Neuronal stem cell (in vitro differentiated cells): ENCODE measurements at regions not wholly inside any gene's neighbourhood (a gene's known extent, or its start where the extent isn't known, plus 50 kb on each side); places are given as distances from the start of the nearest gene placed in this dataset.

Experiments
- DNase-seq: peaks from one replicate; pipeline ENCODE4 v3.0.0-alpha.2; 2013; ENCODE audit warnings: low spot score
- H2AFZ ChIP-seq: one replicate; pipeline ENCODE4 v1.6.1; 2013; ENCODE audit warnings: mild to moderate bottlenecking, low read length, inconsistent platforms
- H2AK5ac ChIP-seq: 2 replicates; pipeline ENCODE4 v1.6.1; 2013; ENCODE audit warnings: low read depth, mild to moderate bottlenecking, inconsistent platforms, low read length, moderate library complexity, mixed read lengths
- H2BK120ac ChIP-seq: 2 replicates; pipeline ENCODE4 v1.6.1; 2013; ENCODE audit warnings: low read depth, mild to moderate bottlenecking, inconsistent platforms, low read length, moderate library complexity, mixed read lengths
- H2BK12ac ChIP-seq: one replicate; pipeline ENCODE4 v1.6.1; 2013; ENCODE audit warnings: low read length, inconsistent platforms
- H2BK15ac ChIP-seq: 2 replicates; pipeline ENCODE4 v1.6.1; 2013; ENCODE audit warnings: mild to moderate bottlenecking, low read length, inconsistent platforms, mixed read lengths
- H2BK5ac ChIP-seq: one replicate; pipeline ENCODE4 v1.6.1; 2013; ENCODE audit warnings: inconsistent platforms, mild to moderate bottlenecking, low read length, moderate library complexity
- H3K14ac ChIP-seq: one replicate; pipeline ENCODE4 v1.6.1; 2013; ENCODE audit warnings: low read length, inconsistent platforms
- H3K18ac ChIP-seq: 2 replicates; pipeline ENCODE4 v1.6.1; 2013; ENCODE audit warnings: low read length, inconsistent platforms
- H3K23ac ChIP-seq: 2 replicates; pipeline ENCODE4 v1.6.1; 2013; ENCODE audit warnings: low read depth, mild to moderate bottlenecking, mixed read lengths, low read length, inconsistent platforms; ENCODE audit not compliant: poor library complexity
- H3K27ac ChIP-seq: replicated peaks from 3 replicates; pipeline ENCODE4 v1.5.1; 2013; ENCODE audit warnings: low read length, inconsistent platforms
- H3K27me3 ChIP-seq, 3 experiments: 2 replicates each; pipeline ENCODE4 v1.6.1; 2013; ENCODE audit warnings: low read length in 3 of 3, mild to moderate bottlenecking in 2 of 3, inconsistent platforms in 1 of 3, low read depth in 1 of 3, mixed read lengths in 1 of 3, moderate library complexity in 1 of 3; ENCODE audit not compliant: control insufficient read depth in 3 of 3, insufficient read depth in 3 of 3
- H3K36me3 ChIP-seq, 2 donors: replicated peaks in 1 of 2; 2 replicates each; pipeline ENCODE4 v1.6.1; 2013; ENCODE audit warnings: low read length in 2 of 2; ENCODE audit not compliant: control insufficient read depth in 2 of 2, insufficient read depth in 2 of 2
- H3K4ac ChIP-seq: 2 replicates; pipeline ENCODE4 v1.6.1; 2013; ENCODE audit warnings: inconsistent platforms, mild to moderate bottlenecking, low read length, moderate library complexity
- H3K4me1 ChIP-seq, 2 donors: 1 replicate in 1 of 2; 2 replicates in 1 of 2; pipeline ENCODE4 v1.6.1; 2013; ENCODE audit warnings: low read length in 2 of 2, low read depth in 1 of 2; ENCODE audit not compliant: control insufficient read depth in 2 of 2, insufficient read depth in 1 of 2
- H3K4me2 ChIP-seq: one replicate; pipeline ENCODE4 v1.6.1; 2013; ENCODE audit warnings: mild to moderate bottlenecking, low read length, inconsistent platforms; ENCODE audit not compliant: insufficient read depth, poor library complexity, severe bottlenecking
- H3K4me3 ChIP-seq, 2 donors: 2 replicates each; pipeline ENCODE4 v1.5.1; 2013; ENCODE audit warnings: low read length in 2 of 2, mild to moderate bottlenecking in 2 of 2, inconsistent platforms in 1 of 2, moderate library complexity in 1 of 2
- H3K79me1 ChIP-seq: one replicate; pipeline ENCODE4 v1.6.1; 2013; ENCODE audit warnings: low read depth, mild to moderate bottlenecking, inconsistent platforms, low read length, moderate library complexity
- H3K9ac ChIP-seq: one replicate; pipeline ENCODE4 v1.6.1; 2013; ENCODE audit warnings: mild to moderate bottlenecking, low read depth, low read length, inconsistent platforms; ENCODE audit not compliant: poor library complexity
- H3K9me3 ChIP-seq, 2 donors: replicated peaks in 1 of 2; 2 replicates each; pipeline versions ENCODE3 to v1.6.1; 2013; ENCODE audit warnings: low read length in 2 of 2, mild to moderate bottlenecking in 2 of 2, inconsistent platforms in 1 of 2, low read depth in 1 of 2, mixed read lengths in 1 of 2, moderate library complexity in 1 of 2; ENCODE audit not compliant: control insufficient read depth in 2 of 2, insufficient read depth in 1 of 2
- H4K8ac ChIP-seq: one replicate; pipeline ENCODE4 v1.6.1; 2013; ENCODE audit warnings: low read depth, mild to moderate bottlenecking, inconsistent platforms, low read length, moderate library complexity
- H4K91ac ChIP-seq: one replicate; pipeline ENCODE4 v1.6.1; 2013; ENCODE audit warnings: low read length, low read depth, mild to moderate bottlenecking, inconsistent platforms; ENCODE audit not compliant: poor library complexity
- WGBS, 2 donors: extraction: QIAGEN DNeasy Blood & Tissue Kit; methylation state at CpG; one replicate each; pipeline ENCODE4 v1.1.7; 2013; ENCODE audit warnings: missing lambda C conversion rate in 2 of 2, mixed read lengths in 1 of 2; ENCODE audit not compliant: insufficient read length in 2 of 2, insufficient replicate concordance in 1 of 2; ENCODE audit errors: extremely low coverage in 2 of 2; 5-methylcytosine and 5-hydroxymethylcytosine counted together

DNA sequence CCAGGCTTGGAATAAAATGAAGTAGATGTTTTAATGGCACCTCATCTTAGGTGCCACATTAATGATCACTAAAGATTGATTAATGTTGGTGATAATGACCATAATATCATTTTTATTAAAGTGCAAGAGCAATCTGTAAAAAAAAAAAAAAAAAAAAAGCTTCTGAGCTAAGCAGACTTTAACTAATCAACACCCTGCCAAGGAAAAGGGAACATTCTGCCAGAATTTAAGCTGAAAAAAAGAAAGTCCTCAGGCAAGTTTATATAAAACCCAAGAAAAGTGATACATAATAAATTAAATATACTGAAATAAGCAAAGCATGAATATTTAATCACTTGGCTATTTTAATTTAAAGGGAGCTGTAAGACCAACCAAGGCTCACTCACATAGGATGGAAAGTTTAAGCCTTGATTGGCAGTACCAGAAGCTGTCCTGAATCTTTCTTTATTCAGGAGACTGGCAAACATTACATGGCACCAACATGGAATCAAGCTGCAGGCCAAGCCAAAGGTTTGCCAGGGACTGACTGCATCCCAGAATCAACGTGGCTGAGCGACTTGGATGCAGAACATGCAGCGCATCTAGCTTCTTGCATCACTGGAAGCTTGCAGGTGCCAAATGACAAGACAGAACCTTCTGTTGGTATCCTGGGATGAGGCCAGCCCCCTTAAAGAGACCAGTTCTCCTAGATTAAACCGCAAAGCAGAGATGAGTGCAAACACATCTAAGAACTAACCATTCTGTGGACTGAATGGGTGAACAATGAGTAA, 413.6 kb downstream of the ENC1 start:
- DNase-seq = no peak
- Histone ChIP-seq H2BK12ac (no peak overlapping the region), H3K4me1 (peaks cover 0 to 2% of the 10 kb centered on the region in 2 donors), H2AFZ (no peak overlapping the region), H2BK15ac (no peak overlapping the region), H3K23ac (no peak overlapping the region), H3K36me3 (no peaks in the 10 kb centered on the region), H3K9ac (no peak overlapping the region), H4K91ac (no peak overlapping the region), H3K79me1 (no peaks in the 10 kb centered on the region), H3K14ac (no peak overlapping the region), H3K9me3 (peaks cover 5 to 16% of the 10 kb centered on the region in 2 donors), H4K8ac (no peak overlapping the region), H3K4me3 (no peak overlapping the region), H3K18ac (peak overlapping the region; percentile 79), H3K4ac (no peak overlapping the region), H2BK5ac (no peak overlapping the region), H2AK5ac (no peak overlapping the region), H3K27ac (no peak overlapping the region), H3K4me2 (no peak overlapping the region), H2BK120ac (no peak overlapping the region), H3K27me3 (no peaks in the 10 kb centered on the region)
- WGBS, 2 donors = no CpG with 5 or more reads among the region's 4 CpGs

DNA sequence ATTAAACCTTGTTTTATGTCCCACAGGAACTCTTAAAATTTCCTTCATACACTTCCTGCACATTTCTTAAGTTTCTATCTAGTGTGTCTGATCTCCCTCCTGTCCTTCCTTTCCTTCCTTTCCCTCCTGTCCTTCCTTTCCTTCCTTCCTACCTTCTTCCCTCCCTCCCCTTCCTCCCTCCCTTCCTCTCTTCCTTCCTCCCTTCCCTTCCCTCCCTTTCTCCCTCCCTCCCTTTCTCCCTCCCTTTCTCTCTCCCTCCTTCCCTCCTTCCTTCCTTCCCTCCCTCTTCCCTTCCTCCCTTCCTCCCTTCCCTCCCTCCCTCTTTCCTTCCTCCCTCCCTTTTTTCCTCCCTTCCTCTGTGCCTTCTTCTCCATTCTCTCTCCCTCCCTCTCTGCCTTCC, 414.9 kb downstream of the ENC1 start:
- Histone ChIP-seq H3K79me1 (no peaks in the 10 kb centered on the region), H3K27me3 (no peaks in the 10 kb centered on the region), H4K91ac (no peak overlapping the region)

DNA sequence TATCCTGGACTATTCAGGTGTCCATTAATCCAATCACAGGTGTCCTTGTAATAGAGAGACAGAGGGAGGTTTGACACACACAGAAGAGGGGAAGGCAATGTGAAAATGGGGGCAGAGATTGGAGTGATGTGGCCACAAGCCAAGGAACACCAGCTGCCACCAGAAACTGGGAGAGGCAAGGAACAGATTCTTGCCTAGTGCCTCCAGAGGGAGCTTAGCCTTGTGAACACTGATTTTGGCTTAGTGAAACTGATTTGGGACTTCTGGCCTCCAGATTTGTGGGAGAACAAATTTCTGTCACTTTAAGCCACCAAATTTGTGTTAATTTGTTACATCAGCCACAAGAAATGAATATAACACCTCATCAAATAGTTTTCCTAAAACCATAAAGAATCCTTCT, 416.2 kb downstream of the ENC1 start:
- H3K36me3 ChIP-seq = no peaks in the 10 kb centered on the region
- H3K4me2 ChIP-seq = no peak overlapping the region
- H2AFZ ChIP-seq = no peak overlapping the region
- no peak overlapping the region for H2BK15ac ChIP-seq
- H3K27me3 ChIP-seq = no peaks in the 10 kb centered on the region
- DNase-seq = no peak
- H3K27ac ChIP-seq = no peak overlapping the region
- H3K9ac ChIP-seq = no peak overlapping the region
- no peak overlapping the region for H2BK5ac ChIP-seq
- no peak overlapping the region for H4K8ac ChIP-seq
- H3K9me3 ChIP-seq = peaks cover 5 to 16% of the 10 kb centered on the region in 2 donors
- no peak overlapping the region for H3K14ac ChIP-seq
- no peak overlapping the region for H3K18ac ChIP-seq
- no peak overlapping the region for H4K91ac ChIP-seq
- H2AK5ac ChIP-seq = no peak overlapping the region
- no peak overlapping the region for H2BK12ac ChIP-seq
- H3K4ac ChIP-seq = no peak overlapping the region
- no peak overlapping the region for H2BK120ac ChIP-seq
- H3K79me1 ChIP-seq = no peaks in the 10 kb centered on the region
- no peak overlapping the region for H3K23ac ChIP-seq
- no peaks in the 10 kb centered on the region for H3K4me1 ChIP-seq
- H3K4me3 ChIP-seq = no peak overlapping the region

More for the DNA sequence above, 414.9 kb downstream of the ENC1 start:
- no peak overlapping the region for H2BK15ac ChIP-seq
- no peak overlapping the region for H3K23ac ChIP-seq
- no peak overlapping the region for H3K4me3 ChIP-seq
- no peak overlapping the region for H3K4ac ChIP-seq
- no peak overlapping the region for H3K18ac ChIP-seq
- peaks cover 5 to 16% of the 10 kb centered on the region in 2 donors for H3K9me3 ChIP-seq
- H3K14ac ChIP-seq = no peak overlapping the region
- no peak overlapping the region for H3K27ac ChIP-seq
- no peaks in the 10 kb centered on the region for H3K4me1 ChIP-seq
- H2BK12ac ChIP-seq = no peak overlapping the region
- no peak overlapping the region for H3K9ac ChIP-seq
- no peak overlapping the region for H2AK5ac ChIP-seq
- DNase-seq = no peak
- no peak overlapping the region for H2BK5ac ChIP-seq
- H2BK120ac ChIP-seq = no peak overlapping the region
- H4K8ac ChIP-seq = no peak overlapping the region
- no peak overlapping the region for H2AFZ ChIP-seq
- H3K36me3 ChIP-seq = no peaks in the 10 kb centered on the region
- H3K4me2 ChIP-seq = no peak overlapping the region

DNA sequence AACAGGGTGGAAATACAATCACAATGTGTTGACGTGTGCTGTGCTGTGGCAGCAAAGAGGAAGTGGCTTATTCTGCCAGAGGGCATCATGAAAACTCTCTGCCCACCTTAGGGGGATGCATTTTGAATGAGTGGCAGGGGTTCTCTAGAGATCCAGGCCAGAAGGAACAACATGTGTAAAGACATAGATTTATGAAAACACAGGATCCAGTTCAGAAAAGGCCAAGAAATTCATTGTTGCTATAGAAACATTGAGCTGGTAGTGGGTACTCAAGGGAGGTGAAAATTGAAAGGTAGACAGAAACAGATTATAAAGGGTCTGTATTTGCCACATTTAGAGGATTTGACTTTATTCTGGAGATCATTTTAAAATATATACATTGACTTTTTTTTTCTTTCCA, 417.7 kb downstream of the ENC1 start:
- H3K4me1 ChIP-seq = no peaks in the 10 kb centered on the region
- H3K4me2 ChIP-seq = no peak overlapping the region
- H3K9ac ChIP-seq = no peak overlapping the region
- no peak overlapping the region for H3K18ac ChIP-seq
- no peak overlapping the region for H4K91ac ChIP-seq
- H2BK12ac ChIP-seq = no peak overlapping the region
- no peak overlapping the region for H3K4me3 ChIP-seq
- H3K27me3 ChIP-seq = no peaks in the 10 kb centered on the region
- H3K27ac ChIP-seq = no peak overlapping the region
- no peak overlapping the region for H2AFZ ChIP-seq
- H2BK15ac ChIP-seq = no peak overlapping the region
- H3K4ac ChIP-seq = no peak overlapping the region
- peaks cover 5 to 16% of the 10 kb centered on the region in 2 donors for H3K9me3 ChIP-seq
- no peak overlapping the region for H2BK5ac ChIP-seq
- no peak for DNase-seq
- no peak overlapping the region for H4K8ac ChIP-seq
- no peaks in the 10 kb centered on the region for H3K79me1 ChIP-seq
- H3K14ac ChIP-seq = no peak overlapping the region
- no CpG with 5 or more reads among the region's 1 CpG for WGBS, 2 donors
- no peak overlapping the region for H3K23ac ChIP-seq
- no peaks in the 10 kb centered on the region for H3K36me3 ChIP-seq
- H2BK120ac ChIP-seq = no peak overlapping the region
- no peak overlapping the region for H2AK5ac ChIP-seq
